NCI-H1694 (cell line): ENCODE measurements at regions not wholly inside any gene's neighbourhood (a gene's known extent, or its start where the extent isn't known, plus 50 kb on each side); places are given as distances from the start of the nearest gene placed in this dataset.

ENCODE experiments used
- DNase-seq: peaks from one replicate; lab custom pipeline; 2025; lab: John Stamatoyannopoulos, UW

- DNase-seq, result no peak
Observed at GRCh38 chr13:105787632-105788031, 747.8 kb downstream of the EFNB2 start.

- DNase-seq, result no peak
Observed at GRCh38 chr13:105785436-105785835, 750.0 kb downstream of the EFNB2 start.

GRCh38 chr13:105783261-105783660, 752.2 kb downstream of the EFNB2 start:
- DNase-seq, result no peak

- DNase-seq, result no peak
Observed at GRCh38 chr13:105778196-105778595, 757.3 kb downstream of the EFNB2 start.

- no peak for DNase-seq
Observed at GRCh38 chr13:105774739-105775460, 760.6 kb downstream of the EFNB2 start.

- DNase-seq, result no peak
Observed at GRCh38 chr13:105773863-105774538, 761.5 kb downstream of the EFNB2 start.

- DNase-seq, result no peak
Observed at GRCh38 chr13:105773241-105773640, 762.2 kb downstream of the EFNB2 start.

- no peak for DNase-seq
Observed at GRCh38 chr13:105764486-105764885, 771.0 kb downstream of the EFNB2 start.

- no peak for DNase-seq
Observed at GRCh38 chr13:105763851-105764250, 771.6 kb downstream of the EFNB2 start.

- DNase-seq, result no peak
Observed at GRCh38 chr13:105762096-105762495, 773.4 kb downstream of the EFNB2 start.

- no peak for DNase-seq
Observed at GRCh38 chr13:105758918-105759860, 776.3 kb downstream of the EFNB2 start.

GRCh38 chr13:105740739-105741138, 794.7 kb downstream of the EFNB2 start:
- DNase-seq, result no peak

- no peak for DNase-seq
Observed at GRCh38 chr13:105737688-105738087, 797.8 kb downstream of the EFNB2 start.

GRCh38 chr13:105735281-105735680, 800.2 kb downstream of the EFNB2 start:
- no peak for DNase-seq

GRCh38 chr13:105732806-105733529, 802.5 kb downstream of the EFNB2 start:
- DNase-seq, result no peak

- DNase-seq, result no peak
Observed at GRCh38 chr13:105725887-105726286, 809.6 kb downstream of the EFNB2 start.

GRCh38 chr13:105721016-105721415, 814.4 kb downstream of the EFNB2 start:
- DNase-seq, result no peak

- DNase-seq, result no peak
Observed at GRCh38 chr13:105719859-105720258, 815.6 kb downstream of the EFNB2 start.

GRCh38 chr13:105709181-105709580, 826.3 kb downstream of the EFNB2 start:
- no peak for DNase-seq

GRCh38 chr13:105703843-105704242, 831.6 kb downstream of the EFNB2 start:
- no peak for DNase-seq

- DNase-seq, result no peak
Observed at GRCh38 chr13:105702441-105702840, 833.0 kb downstream of the EFNB2 start.

- DNase-seq, result no peak
Observed at GRCh38 chr13:105692769-105693168, 842.7 kb downstream of the EFNB2 start.
